ENCODE measurements at regions not wholly inside any gene's neighbourhood (a gene's known extent, or its start where the extent isn't known, plus 50 kb on each side); places are given as distances from the start of the nearest gene placed in this dataset.

- no TSS peak for BruUV-seq (replicated peaks)
- H4K20me1 ChIP-seq (ENCODE audit: low read length), result no peaks in the 10 kb centered on the region
- no peaks in the 10 kb centered on the region for H3F3A ChIP-seq (ENCODE audit: low read length, unreplicated experiment)
- H3K9ac ChIP-seq (ENCODE audit: low read length), result no peak overlapping the region
- H3K4me1 ChIP-seq (ENCODE audit: insufficient read depth, low read length), result peaks cover 12% of the 10 kb centered on the region
- TF ChIP-seq, protein P1, sequence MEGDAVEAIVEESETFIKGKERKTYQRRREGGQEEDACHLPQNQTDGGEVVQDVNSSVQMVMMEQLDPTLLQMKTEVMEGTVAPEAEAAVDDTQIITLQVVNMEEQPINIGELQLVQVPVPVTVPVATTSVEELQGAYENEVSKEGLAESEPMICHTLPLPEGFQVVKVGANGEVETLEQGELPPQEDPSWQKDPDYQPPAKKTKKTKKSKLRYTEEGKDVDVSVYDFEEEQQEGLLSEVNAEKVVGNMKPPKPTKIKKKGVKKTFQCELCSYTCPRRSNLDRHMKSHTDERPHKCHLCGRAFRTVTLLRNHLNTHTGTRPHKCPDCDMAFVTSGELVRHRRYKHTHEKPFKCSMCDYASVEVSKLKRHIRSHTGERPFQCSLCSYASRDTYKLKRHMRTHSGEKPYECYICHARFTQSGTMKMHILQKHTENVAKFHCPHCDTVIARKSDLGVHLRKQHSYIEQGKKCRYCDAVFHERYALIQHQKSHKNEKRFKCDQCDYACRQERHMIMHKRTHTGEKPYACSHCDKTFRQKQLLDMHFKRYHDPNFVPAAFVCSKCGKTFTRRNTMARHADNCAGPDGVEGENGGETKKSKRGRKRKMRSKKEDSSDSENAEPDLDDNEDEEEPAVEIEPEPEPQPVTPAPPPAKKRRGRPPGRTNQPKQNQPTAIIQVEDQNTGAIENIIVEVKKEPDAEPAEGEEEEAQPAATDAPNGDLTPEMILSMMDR (conservative IDR thresholded peaks at IDR 0.05; ENCODE audit: low read depth, low read length), result no peak
- TF ChIP-seq EZH2phosphoT487 (IDR thresholded peaks at IDR 0.05; ENCODE audit: borderline replicate concordance, low read length) (no peak), EZH2 (IDR thresholded peaks at IDR 0.05; ENCODE audit: low read length, unreplicated experiment) (no peak)
- no peaks in the 10 kb centered on the region for H3K9me3 ChIP-seq (ENCODE audit: low read length)
- no peak for ATAC-seq
- H3K4me2 ChIP-seq (ENCODE audit: low read length), result no peak overlapping the region
- H3K36me3 ChIP-seq (ENCODE audit: low read depth, low read length), result no peaks in the 10 kb centered on the region
- no peak overlapping the region for H3K4me3 ChIP-seq (ENCODE audit: low read length)
- intact Hi-C loops (cut with micrococcal nuclease), result no loop called here
- H2AFZ ChIP-seq (ENCODE audit: low read length), result no peak overlapping the region
- H3K9me2 ChIP-seq (replicated peaks; ENCODE audit: low read length), result no peaks in the 10 kb centered on the region
- no peak overlapping the region for H3K27ac ChIP-seq (ENCODE audit: low read length)
- H3K79me2 ChIP-seq (ENCODE audit: low read length), result no peaks in the 10 kb centered on the region
- no peaks in the 10 kb centered on the region for H3K27me3 ChIP-seq (ENCODE audit: low read length)
- no peak for DNase-seq
- CTCF ChIA-PET, result no interaction called here
- POLR2A ChIA-PET (ENCODE audit: unreplicated experiment), result no interaction called here
Measured at GRCh38 chr5:33340195-33340594, 100.6 kb upstream of the TARS1 start.

DNA sequence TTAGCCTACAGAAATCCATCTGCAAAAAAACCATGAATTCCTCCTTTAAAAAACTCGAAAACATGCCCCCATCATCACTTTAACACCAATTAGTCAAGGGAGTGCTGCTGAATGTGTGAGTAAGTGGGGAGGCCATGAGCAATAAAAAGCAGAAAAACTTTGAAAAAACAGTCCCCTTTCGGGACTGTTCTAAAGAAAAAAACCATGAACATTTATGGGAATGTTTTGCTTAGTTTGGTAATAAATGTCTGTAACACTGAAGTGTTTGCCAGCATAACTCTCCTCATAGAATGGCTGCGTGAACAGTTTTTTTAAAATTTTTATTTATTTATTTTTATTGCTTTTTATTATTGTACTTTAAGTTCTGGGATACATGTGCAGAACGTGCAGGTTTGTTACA lies 99.4 kb upstream of the TARS1 start:
- POLR2A ChIA-PET (ENCODE audit: unreplicated experiment), result no interaction called here
- H3K27me3 ChIP-seq (ENCODE audit: low read length), result no peaks in the 10 kb centered on the region
- H3K36me3 ChIP-seq (ENCODE audit: low read depth, low read length), result no peaks in the 10 kb centered on the region
- no peaks in the 10 kb centered on the region for H3K79me2 ChIP-seq (ENCODE audit: low read length)
- CTCF ChIA-PET, result no interaction called here
- DNase-seq, result no peak
- no peak overlapping the region for H3K9ac ChIP-seq (ENCODE audit: low read length)
- peaks cover 12% of the 10 kb centered on the region for H3K4me1 ChIP-seq (ENCODE audit: insufficient read depth, low read length)
- no peak for ATAC-seq
- no peak overlapping the region for H3K27ac ChIP-seq (ENCODE audit: low read length)
- no peak overlapping the region for H2AFZ ChIP-seq (ENCODE audit: low read length)
- no TSS peak for BruUV-seq (replicated peaks)
- H3K9me2 ChIP-seq (replicated peaks; ENCODE audit: low read length), result no peaks in the 10 kb centered on the region
- no peak overlapping the region for H3K4me3 ChIP-seq (ENCODE audit: low read length)
- H4K20me1 ChIP-seq (ENCODE audit: low read length), result no peaks in the 10 kb centered on the region
- TF ChIP-seq, protein P1 (conservative IDR thresholded peaks at IDR 0.05; ENCODE audit: low read depth, low read length), result no peak
- TF ChIP-seq EZH2phosphoT487 (IDR thresholded peaks at IDR 0.05; ENCODE audit: borderline replicate concordance, low read length) (no peak), EZH2 (IDR thresholded peaks at IDR 0.05; ENCODE audit: low read length, unreplicated experiment) (no peak)
- H3K4me2 ChIP-seq (ENCODE audit: low read length), result no peak overlapping the region
- intact Hi-C loops (cut with micrococcal nuclease), result no loop called here
- no peaks in the 10 kb centered on the region for H3F3A ChIP-seq (ENCODE audit: low read length, unreplicated experiment)
- H3K9me3 ChIP-seq (ENCODE audit: low read length), result no peaks in the 10 kb centered on the region

GRCh38 chr5:33343676-33344327 lies 97.0 kb upstream of the TARS1 start:
- CTCF ChIA-PET, result no interaction called here
- intact Hi-C loops (cut with micrococcal nuclease), result no loop called here
- H3K9ac ChIP-seq (ENCODE audit: low read length), result no peak overlapping the region
- H3K79me2 ChIP-seq (ENCODE audit: low read length), result no peaks in the 10 kb centered on the region
- peak overlapping the region; percentile 33 for H3K27ac ChIP-seq (ENCODE audit: low read length)
- POLR2A ChIA-PET (ENCODE audit: unreplicated experiment), result no interaction called here
- BruUV-seq (replicated peaks), result no TSS peak
- no peaks in the 10 kb centered on the region for H4K20me1 ChIP-seq (ENCODE audit: low read length)
- H3K9me3 ChIP-seq (ENCODE audit: low read length), result no peaks in the 10 kb centered on the region
- DNase-seq (peak; percentile 91), ATAC-seq (peak; percentile 99)
- peak overlapping the region; percentile 21 for H3K4me2 ChIP-seq (ENCODE audit: low read length)
- H3F3A ChIP-seq (ENCODE audit: low read length, unreplicated experiment), result no peaks in the 10 kb centered on the region
- H3K36me3 ChIP-seq (ENCODE audit: low read depth, low read length), result no peaks in the 10 kb centered on the region
- peaks cover 12% of the 10 kb centered on the region for H3K4me1 ChIP-seq (ENCODE audit: insufficient read depth, low read length)
- H3K4me3 ChIP-seq (ENCODE audit: low read length), result no peak overlapping the region
- no peaks in the 10 kb centered on the region for H3K9me2 ChIP-seq (replicated peaks; ENCODE audit: low read length)
- no peaks in the 10 kb centered on the region for H3K27me3 ChIP-seq (ENCODE audit: low read length)
- H2AFZ ChIP-seq (ENCODE audit: low read length), result no peak overlapping the region
- TF ChIP-seq EZH2phosphoT487 (IDR thresholded peaks at IDR 0.05; ENCODE audit: borderline replicate concordance, low read length) (no peak), EZH2 (IDR thresholded peaks at IDR 0.05; ENCODE audit: low read length, unreplicated experiment) (no peak)
- TF ChIP-seq, protein P1 (conservative IDR thresholded peaks at IDR 0.05; ENCODE audit: low read depth, low read length), result no peak

Measured in PC-3 (cell line).